Left kidney (tissue), 1 donor: ENCODE measurements at regions not wholly inside any gene's neighbourhood (a gene's known extent, or its start where the extent isn't known, plus 50 kb on each side); places are given as distances from the start of the nearest gene placed in this dataset.
A peak's percentile ranks its signal among the peaks of the same experiment; 100 is the strongest.
"Not testable (repeated sequence)": the region's sequence is repeated elsewhere in the genome, so short reads cannot be mapped to it uniquely, and the experiment has no call there.

Source experiments
- DNase-seq: peaks from one replicate; pipeline ENCODE4 v3.0.0-alpha.2; 2013

- no peak for DNase-seq
These were observed 209.3 kb downstream of the SLC4A3 start for GRCh38 chr2:219836647-219837177.

GRCh38 chr2:219844401-219845091, 217.1 kb downstream of the SLC4A3 start:
- DNase-seq = peak; percentile 50

GRCh38 chr2:219848882-219849281, 221.5 kb downstream of the SLC4A3 start:
- DNase-seq = no peak

- DNase-seq = no peak
These were observed 223.7 kb downstream of the SLC4A3 start for GRCh38 chr2:219851169-219851568.

- no peak for DNase-seq
These were observed 224.5 kb downstream of the SLC4A3 start for GRCh38 chr2:219851801-219852481.

- no peak for DNase-seq
These were observed 225.2 kb downstream of the SLC4A3 start for GRCh38 chr2:219852626-219853025.

- DNase-seq = no peak
These were observed 229.2 kb downstream of the SLC4A3 start for GRCh38 chr2:219856602-219857001.

- no peak for DNase-seq
These were observed 230.3 kb downstream of the SLC4A3 start for GRCh38 chr2:219857751-219858150.

- no peak for DNase-seq
These were observed 233.9 kb downstream of the SLC4A3 start for GRCh38 chr2:219861307-219861706.

GRCh38 chr2:219864154-219864553, 236.7 kb downstream of the SLC4A3 start:
- DNase-seq = no peak

- no peak for DNase-seq
These were observed 241.2 kb downstream of the SLC4A3 start for GRCh38 chr2:219868635-219869034.

- no peak for DNase-seq
These were observed 242.6 kb downstream of the SLC4A3 start for GRCh38 chr2:219870041-219870440.

- DNase-seq = no peak
These were observed 243.9 kb downstream of the SLC4A3 start for GRCh38 chr2:219871351-219871750.

GRCh38 chr2:219875036-219875435, 247.6 kb downstream of the SLC4A3 start:
- DNase-seq = no peak

- DNase-seq = not testable (repeated sequence)
These were observed 248.6 kb downstream of the SLC4A3 start for GRCh38 chr2:219875986-219876385.

- DNase-seq = no peak
These were observed 249.5 kb downstream of the SLC4A3 start for GRCh38 chr2:219876931-219877330.

- DNase-seq = no peak
These were observed 250.3 kb downstream of the SLC4A3 start for GRCh38 chr2:219877728-219878127.

- DNase-seq = no peak
These were observed 251.1 kb downstream of the SLC4A3 start for GRCh38 chr2:219878516-219878915.

GRCh38 chr2:219881851-219882250, 254.4 kb downstream of the SLC4A3 start:
- DNase-seq = no peak

- no peak for DNase-seq
These were observed 259.2 kb downstream of the SLC4A3 start for GRCh38 chr2:219886615-219887014.

- DNase-seq = no peak
These were observed 260.4 kb downstream of the SLC4A3 start for GRCh38 chr2:219887870-219888269.

GRCh38 chr2:219893541-219893940, 266.1 kb downstream of the SLC4A3 start:
- no peak for DNase-seq

- DNase-seq = no peak
These were observed 270.0 kb downstream of the SLC4A3 start for GRCh38 chr2:219897456-219897855.

- no peak for DNase-seq
These were observed 273.7 kb downstream of the SLC4A3 start for GRCh38 chr2:219901155-219901554.
